ENCODE measurements at regions not wholly inside any gene's neighbourhood (a gene's known extent, or its start where the extent isn't known, plus 50 kb on each side); places are given as distances from the start of the nearest gene placed in this dataset.

DNA sequence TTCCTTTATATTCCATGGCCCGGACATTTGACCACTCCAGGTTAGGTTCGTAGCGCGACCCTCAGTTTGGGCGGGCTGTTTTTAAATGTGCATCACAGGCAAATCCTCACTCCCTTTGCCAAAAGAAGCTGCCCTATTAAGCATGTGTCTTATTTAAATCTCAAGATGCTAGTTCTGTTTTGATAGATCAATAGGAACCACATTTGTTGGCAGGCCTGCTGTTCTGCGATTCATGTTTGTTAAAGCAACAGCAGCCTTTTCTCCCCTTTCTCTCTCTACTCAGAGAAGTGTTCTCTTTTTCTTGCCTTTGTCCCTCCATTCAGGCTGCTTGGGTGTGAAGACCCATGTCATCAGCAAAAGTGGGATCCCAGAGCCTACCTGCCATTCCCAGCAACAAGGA is 212.0 kb upstream of the SSTR4 start:
- H3K4me2 ChIP-seq, result no peak overlapping the region
- no peak for DNase-seq (ENCODE audit: low spot score)
- H3F3A ChIP-seq (ENCODE audit: low read depth), result no peaks in the 10 kb centered on the region
- no peak overlapping the region for H3K4me3 ChIP-seq
- H3K27me3 Mint-ChIP-seq (ENCODE audit: insufficient read depth, low read depth), result peaks cover 9% of the 10 kb centered on the region
- H3K79me2 ChIP-seq (ENCODE audit: low read depth), result no peaks in the 10 kb centered on the region
- H3K9me3 Mint-ChIP-seq, result no peaks in the 10 kb centered on the region
- no peaks in the 10 kb centered on the region for H3K9me3 ChIP-seq (ENCODE audit: low read depth)
- no peak overlapping the region for H3K9ac ChIP-seq
- TF ChIP-seq EZH2phosphoT487 (IDR thresholded peaks at IDR 0.05) (no peak), EZH2 (IDR thresholded peaks at IDR 0.05) (no peak)
- TF ChIP-seq, protein P1, sequence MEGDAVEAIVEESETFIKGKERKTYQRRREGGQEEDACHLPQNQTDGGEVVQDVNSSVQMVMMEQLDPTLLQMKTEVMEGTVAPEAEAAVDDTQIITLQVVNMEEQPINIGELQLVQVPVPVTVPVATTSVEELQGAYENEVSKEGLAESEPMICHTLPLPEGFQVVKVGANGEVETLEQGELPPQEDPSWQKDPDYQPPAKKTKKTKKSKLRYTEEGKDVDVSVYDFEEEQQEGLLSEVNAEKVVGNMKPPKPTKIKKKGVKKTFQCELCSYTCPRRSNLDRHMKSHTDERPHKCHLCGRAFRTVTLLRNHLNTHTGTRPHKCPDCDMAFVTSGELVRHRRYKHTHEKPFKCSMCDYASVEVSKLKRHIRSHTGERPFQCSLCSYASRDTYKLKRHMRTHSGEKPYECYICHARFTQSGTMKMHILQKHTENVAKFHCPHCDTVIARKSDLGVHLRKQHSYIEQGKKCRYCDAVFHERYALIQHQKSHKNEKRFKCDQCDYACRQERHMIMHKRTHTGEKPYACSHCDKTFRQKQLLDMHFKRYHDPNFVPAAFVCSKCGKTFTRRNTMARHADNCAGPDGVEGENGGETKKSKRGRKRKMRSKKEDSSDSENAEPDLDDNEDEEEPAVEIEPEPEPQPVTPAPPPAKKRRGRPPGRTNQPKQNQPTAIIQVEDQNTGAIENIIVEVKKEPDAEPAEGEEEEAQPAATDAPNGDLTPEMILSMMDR (IDR thresholded peaks at IDR 0.05), result no peak
- H3K27ac ChIP-seq, result no peak overlapping the region
- no peaks in the 10 kb centered on the region for H3K27me3 ChIP-seq
- H3K4me1 ChIP-seq, result peaks cover 6% of the 10 kb centered on the region
- H3K27ac Mint-ChIP-seq, result no peak overlapping the region
- H2AFZ ChIP-seq (replicated peaks), result no peak overlapping the region
- H3K4me3 Mint-ChIP-seq, result peak overlapping the region; percentile 30
- no peaks in the 10 kb centered on the region for H3K36me3 ChIP-seq
- H3K36me3 Mint-ChIP-seq, result no peaks in the 10 kb centered on the region
- H3K4me1 Mint-ChIP-seq, result peaks cover 38% of the 10 kb centered on the region
- H4K20me1 ChIP-seq (ENCODE audit: low read depth), result no peaks in the 10 kb centered on the region

DNA sequence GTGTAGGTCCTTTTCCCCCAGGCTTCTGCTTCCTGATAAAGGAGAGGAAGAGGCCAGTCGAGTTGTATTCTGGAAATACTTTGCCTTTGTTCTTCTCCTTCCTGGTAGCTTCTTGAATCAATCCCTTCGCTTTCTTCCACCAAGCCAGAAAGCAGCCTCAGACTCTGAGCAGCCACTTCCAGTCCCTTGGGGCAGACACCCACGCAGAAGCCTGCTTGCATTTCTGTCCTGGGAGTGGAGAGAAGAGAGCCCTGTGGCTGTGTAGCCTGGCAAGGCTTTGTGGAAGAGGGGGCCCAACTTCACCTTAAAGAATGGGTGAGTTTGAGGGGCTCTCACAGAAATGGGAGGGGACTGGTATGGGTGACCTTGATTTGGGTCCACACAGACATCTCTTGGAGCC is 211.0 kb upstream of the SSTR4 start:
- no peak overlapping the region for H3K4me2 ChIP-seq
- Mint-ChIP-seq H3K27me3 (ENCODE audit: insufficient read depth, low read depth) (peaks cover 5% of the 10 kb centered on the region), H3K4me3 (no peak overlapping the region), H3K9me3 (no peaks in the 10 kb centered on the region), H3K27ac (no peak overlapping the region), H3K36me3 (no peaks in the 10 kb centered on the region), H3K4me1 (peaks cover 33% of the 10 kb centered on the region)
- H4K20me1 ChIP-seq (ENCODE audit: low read depth), result no peaks in the 10 kb centered on the region
- H3K4me3 ChIP-seq, result no peak overlapping the region
- H3K9me3 ChIP-seq (ENCODE audit: low read depth), result no peaks in the 10 kb centered on the region
- H3K9ac ChIP-seq, result no peak overlapping the region
- no peaks in the 10 kb centered on the region for H3F3A ChIP-seq (ENCODE audit: low read depth)
- peaks cover 6% of the 10 kb centered on the region for H3K4me1 ChIP-seq
- H3K79me2 ChIP-seq (ENCODE audit: low read depth), result no peaks in the 10 kb centered on the region
- no peak for TF ChIP-seq EZH2 (IDR thresholded peaks at IDR 0.05)
- no peaks in the 10 kb centered on the region for H3K36me3 ChIP-seq
- H2AFZ ChIP-seq (replicated peaks), result no peak overlapping the region
- no peaks in the 10 kb centered on the region for H3K27me3 ChIP-seq
- no peak overlapping the region for H3K27ac ChIP-seq
- DNase-seq (ENCODE audit: low spot score), result no peak

DNA sequence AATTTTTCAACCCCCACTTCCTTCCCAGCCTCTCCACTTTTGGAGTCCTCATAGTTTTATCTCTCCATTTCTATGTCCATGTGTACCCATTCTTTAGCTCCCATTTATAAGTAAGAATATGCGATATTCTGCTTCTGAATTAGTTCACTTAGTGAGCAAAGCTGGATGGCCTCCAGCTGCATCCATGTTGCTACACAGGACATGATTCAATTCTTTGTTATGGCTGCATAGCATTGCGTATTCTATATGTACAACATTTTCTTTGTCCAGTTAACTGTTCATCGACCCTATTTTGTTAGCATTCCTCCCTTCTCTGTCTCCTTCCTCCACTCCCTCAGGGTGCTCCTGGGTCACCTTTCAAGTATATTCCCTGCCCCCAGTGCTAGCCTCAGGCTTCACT is 210.0 kb upstream of the SSTR4 start:
- Histone ChIP-seq H3F3A (ENCODE audit: low read depth) (no peaks in the 10 kb centered on the region), H2AFZ (replicated peaks) (no peak overlapping the region), H3K36me3 (no peaks in the 10 kb centered on the region), H3K27ac (no peak overlapping the region), H3K27me3 (no peaks in the 10 kb centered on the region), H3K9me3 (ENCODE audit: low read depth) (no peaks in the 10 kb centered on the region), H3K9ac (no peak overlapping the region), H3K4me3 (no peak overlapping the region), H3K4me1 (peaks cover 6% of the 10 kb centered on the region), H3K79me2 (ENCODE audit: low read depth) (no peaks in the 10 kb centered on the region), H3K4me2 (no peak overlapping the region), H4K20me1 (ENCODE audit: low read depth) (no peaks in the 10 kb centered on the region)
- peaks cover 33% of the 10 kb centered on the region for H3K4me1 Mint-ChIP-seq
- H3K27me3 Mint-ChIP-seq (ENCODE audit: insufficient read depth, low read depth), result peaks cover 1% of the 10 kb centered on the region
- H3K9me3 Mint-ChIP-seq, result no peaks in the 10 kb centered on the region
- TF ChIP-seq EZH2phosphoT487 (IDR thresholded peaks at IDR 0.05) (no peak), EZH2 (IDR thresholded peaks at IDR 0.05) (no peak)
- TF ChIP-seq, protein P1 (IDR thresholded peaks at IDR 0.05), result no peak
- H3K4me3 Mint-ChIP-seq, result peak overlapping the region; percentile 58
- H3K36me3 Mint-ChIP-seq, result no peaks in the 10 kb centered on the region
- no peak for DNase-seq (ENCODE audit: low spot score)
- H3K27ac Mint-ChIP-seq, result no peak overlapping the region

DNA sequence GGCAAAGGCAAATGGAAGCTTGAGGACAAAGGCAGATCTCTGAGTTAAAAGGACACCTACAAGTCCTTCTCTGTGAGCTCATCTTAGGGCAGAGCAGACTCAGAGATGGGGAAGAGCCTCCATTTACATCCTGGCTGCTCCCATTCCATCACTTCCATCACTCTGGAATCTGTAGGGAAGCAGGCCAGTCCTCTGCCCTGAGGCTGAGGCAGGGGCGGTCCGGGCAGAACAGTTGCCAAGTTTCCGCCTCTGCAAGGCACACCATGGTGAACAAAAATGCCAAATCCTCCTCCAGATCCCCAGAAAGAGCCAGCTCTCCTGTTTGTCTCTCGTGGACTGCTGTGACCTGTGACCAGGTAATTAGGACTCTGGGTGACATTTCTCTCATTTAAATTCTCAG is 209.6 kb upstream of the SSTR4 start:
- peaks cover 33% of the 10 kb centered on the region for H3K4me1 Mint-ChIP-seq
- TF ChIP-seq, protein P1 (IDR thresholded peaks at IDR 0.05), result no peak
- TF ChIP-seq EZH2 (IDR thresholded peaks at IDR 0.05), result no peak
- TF ChIP-seq EZH2phosphoT487 (IDR thresholded peaks at IDR 0.05), result no peak
- no peaks in the 10 kb centered on the region for H3F3A ChIP-seq (ENCODE audit: low read depth)
- H3K4me3 ChIP-seq, result no peak overlapping the region
- peaks cover 6% of the 10 kb centered on the region for H3K4me1 ChIP-seq
- H3K27ac Mint-ChIP-seq, result no peak overlapping the region
- H3K9me3 ChIP-seq (ENCODE audit: low read depth), result no peaks in the 10 kb centered on the region
- H3K4me3 Mint-ChIP-seq, result peak overlapping the region; percentile 58
- no peak overlapping the region for H3K27ac ChIP-seq
- H2AFZ ChIP-seq (replicated peaks), result no peak overlapping the region
- H3K27me3 ChIP-seq, result no peaks in the 10 kb centered on the region
- H3K4me2 ChIP-seq, result no peak overlapping the region
- no peaks in the 10 kb centered on the region for H4K20me1 ChIP-seq (ENCODE audit: low read depth)
- no peaks in the 10 kb centered on the region for H3K36me3 Mint-ChIP-seq
- H3K36me3 ChIP-seq, result no peaks in the 10 kb centered on the region
- no peaks in the 10 kb centered on the region for H3K79me2 ChIP-seq (ENCODE audit: low read depth)
- no peaks in the 10 kb centered on the region for H3K27me3 Mint-ChIP-seq (ENCODE audit: insufficient read depth, low read depth)
- no peak for DNase-seq (ENCODE audit: low spot score)
- no peak overlapping the region for H3K9ac ChIP-seq
- H3K9me3 Mint-ChIP-seq, result no peaks in the 10 kb centered on the region
